ENCODE measurements at regions not wholly inside any gene's neighbourhood (a gene's known extent, or its start where the extent isn't known, plus 50 kb on each side); places are given as distances from the start of the nearest gene placed in this dataset.

DNA sequence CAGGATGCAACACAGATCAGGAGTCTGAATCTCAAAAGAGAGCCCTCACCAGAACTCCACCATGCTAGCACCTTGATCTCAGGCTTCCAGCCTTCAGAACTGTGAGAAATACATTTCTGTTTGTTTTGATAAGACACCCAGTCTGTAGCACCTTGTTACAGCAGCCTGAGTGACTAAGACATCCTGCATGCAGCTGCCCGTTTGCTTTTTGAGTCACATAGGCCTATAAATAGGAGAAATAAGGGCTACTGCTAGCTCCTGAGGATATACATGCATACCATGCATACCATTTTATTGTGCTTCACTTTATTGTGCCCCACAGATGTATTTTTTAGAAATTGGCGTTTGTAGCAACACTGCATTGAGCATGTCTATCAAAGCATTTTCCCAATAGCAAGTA, 337.8 kb downstream of the CDH2 start:
- peak; percentile 89 for DNase-seq (ENCODE audit: low read depth, low spot score)
- H3K27ac ChIP-seq = peak overlapping the region; percentile 62

DNA sequence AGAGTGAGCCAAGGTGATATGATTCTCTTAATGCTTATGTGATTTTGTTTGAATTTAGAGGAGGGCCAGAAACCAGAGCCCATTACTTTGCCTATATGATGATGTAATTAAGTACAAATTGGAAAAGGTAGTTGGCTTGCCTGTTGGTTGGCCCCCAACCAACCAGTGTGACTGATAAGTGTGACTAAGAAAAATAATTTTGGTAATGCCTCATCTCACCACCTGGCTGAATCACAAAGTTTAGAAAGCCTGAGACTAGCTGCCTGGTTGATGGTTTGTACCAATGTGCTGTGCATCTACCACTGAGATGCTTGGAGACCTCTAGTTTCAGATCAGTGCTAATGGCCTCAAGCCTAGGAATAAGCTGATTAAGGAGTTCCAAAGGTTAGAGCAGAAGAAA, 338.7 kb downstream of the CDH2 start:
- no peak for DNase-seq (ENCODE audit: low read depth, low spot score)
- peak overlapping the region; percentile 62 for H3K27ac ChIP-seq

DNA sequence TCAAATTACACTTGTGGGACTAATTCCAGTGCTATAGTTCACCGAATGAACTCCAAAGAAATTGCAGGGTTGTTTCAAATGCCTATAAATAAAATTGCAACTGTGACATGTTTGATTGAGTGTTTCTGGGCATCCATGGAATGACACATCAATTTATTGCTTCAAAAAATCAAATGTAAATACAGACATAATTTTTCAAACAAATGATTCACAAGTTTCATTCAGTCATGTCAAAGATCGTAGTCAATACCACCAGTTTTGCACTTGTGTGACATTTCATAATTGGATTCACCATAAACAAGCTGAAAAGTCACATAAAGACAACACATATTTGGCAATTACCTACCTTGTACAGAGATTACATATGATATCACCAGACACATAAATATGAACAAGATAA, 350.8 kb downstream of the CDH2 start:
- no peak overlapping the region for H3K27ac ChIP-seq
- DNase-seq (ENCODE audit: low read depth, low spot score) = no peak

DNA sequence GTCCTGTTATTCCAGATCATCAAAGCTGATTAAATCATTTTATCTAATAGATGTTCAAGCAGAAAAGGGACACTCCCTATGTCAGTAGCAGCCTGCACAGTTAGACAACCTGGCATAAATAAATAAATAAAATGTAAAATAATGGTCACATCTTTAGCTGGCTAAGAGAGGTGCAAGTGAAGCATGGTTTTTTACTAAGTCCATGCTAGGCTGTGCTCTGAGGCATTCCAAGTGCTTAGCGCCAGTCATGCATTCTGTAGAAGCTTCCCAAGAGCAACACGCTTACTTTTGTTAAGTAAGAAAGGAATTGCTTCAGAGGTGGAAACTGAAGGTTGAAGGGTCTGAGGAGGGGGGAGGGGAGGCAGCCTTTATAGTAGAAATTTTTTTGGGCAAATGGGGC, 351.2 kb downstream of the CDH2 start:
- no peak for DNase-seq (ENCODE audit: low read depth, low spot score)
- no peak overlapping the region for H3K27ac ChIP-seq

DNA sequence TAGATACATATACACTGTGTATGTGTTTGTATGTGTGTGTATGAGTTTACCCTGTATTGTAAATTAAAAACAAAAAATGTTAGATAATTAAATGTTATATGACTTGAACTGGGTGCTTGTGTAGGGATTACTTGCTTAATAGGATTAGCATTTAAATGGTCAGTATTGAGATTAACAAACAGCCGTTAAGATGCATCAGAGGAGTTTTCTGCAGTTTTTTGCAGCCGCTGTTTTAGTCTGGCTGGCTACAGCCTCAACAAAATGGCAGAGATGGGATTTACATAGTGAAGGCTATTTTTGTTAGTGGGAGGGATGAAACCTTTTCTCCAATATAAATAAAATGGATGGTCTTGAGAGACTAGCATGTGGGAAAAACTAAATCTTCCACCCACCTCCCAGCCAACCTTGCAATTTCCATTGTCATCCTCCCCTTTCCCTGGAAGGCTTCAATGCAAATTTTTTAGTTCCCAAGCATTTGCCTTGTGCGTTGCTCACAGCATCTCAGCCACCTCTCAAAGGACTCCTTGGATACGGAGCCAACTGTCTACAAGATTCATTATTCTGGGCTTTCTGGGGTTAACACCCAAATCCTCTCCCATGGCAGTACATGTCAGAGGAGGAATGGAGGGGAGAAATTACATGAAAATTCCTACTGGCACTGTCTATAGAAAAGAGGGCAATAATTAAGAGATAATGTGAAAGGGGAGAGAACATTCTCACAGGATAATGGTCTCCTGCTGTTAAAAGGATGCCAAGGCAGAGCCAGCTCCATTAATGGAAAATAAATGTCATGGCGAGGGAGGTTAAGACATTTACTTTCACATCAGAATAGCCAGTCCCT, 351.9 kb downstream of the CDH2 start:
- DNase-seq (ENCODE audit: low read depth, low spot score) = no peak
- H3K27ac ChIP-seq = no peak overlapping the region

DNA sequence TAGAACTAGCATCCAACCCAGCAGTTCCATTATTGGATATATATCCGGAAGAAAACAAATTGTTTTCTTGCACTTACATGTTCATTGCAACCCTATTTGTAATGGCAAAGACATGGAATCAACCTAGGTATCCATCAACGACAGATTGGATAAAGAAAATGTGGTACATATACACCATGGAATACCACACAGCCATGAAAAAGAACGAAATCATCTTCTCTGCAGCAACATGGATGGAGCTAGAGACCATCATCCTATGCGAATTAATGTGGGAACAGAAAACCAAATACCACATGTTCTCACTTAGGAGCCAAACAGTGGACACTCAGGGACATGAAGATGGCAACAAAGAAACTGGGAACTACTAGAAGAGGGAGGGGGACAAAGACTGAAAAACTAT, 352.7 kb downstream of the CDH2 start:
- DNase-seq (ENCODE audit: low read depth, low spot score) = no peak
- no peak overlapping the region for H3K27ac ChIP-seq

DNA sequence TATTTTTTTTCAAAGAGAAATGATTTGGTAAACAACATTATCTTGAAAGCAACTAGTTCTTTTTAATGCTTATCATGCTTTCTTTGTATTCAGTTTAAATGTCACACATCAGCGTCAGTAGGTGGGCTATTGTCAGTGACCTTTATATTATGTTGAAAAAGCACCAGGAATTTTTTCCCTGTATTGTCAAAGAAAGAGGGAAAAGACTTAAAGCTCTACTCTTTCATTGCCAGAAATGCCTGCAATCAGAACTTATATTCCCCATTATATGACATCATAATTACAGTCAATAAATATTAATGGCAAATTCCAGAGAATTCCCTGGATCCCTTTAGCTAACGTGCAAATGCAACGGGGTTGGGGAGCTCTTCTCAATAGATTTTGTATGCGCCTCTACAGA, 353.9 kb downstream of the CDH2 start:
- no peak overlapping the region for H3K27ac ChIP-seq
- DNase-seq (ENCODE audit: low read depth, low spot score) = no peak

DNA sequence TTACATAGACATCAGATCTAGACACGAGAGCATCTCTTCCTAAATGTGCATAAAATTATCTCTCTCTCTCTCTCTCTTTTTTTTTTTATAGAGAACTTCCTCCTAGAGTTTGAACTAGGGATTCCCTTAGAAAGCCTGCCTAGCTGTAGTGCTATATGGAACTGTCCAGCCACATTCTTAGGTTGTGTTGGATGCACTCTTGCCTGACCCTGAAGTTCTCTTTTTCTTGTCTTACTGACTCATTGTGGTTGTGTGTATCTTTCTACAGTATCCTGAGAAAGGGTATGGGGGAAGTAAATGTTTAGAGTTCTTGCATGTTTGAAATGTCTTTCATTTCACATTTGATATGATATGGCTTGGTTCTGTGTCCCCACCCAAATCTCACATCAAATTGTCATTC, 368.2 kb downstream of the CDH2 start:
- no peak for DNase-seq (ENCODE audit: low read depth, low spot score)
- no peak overlapping the region for H3K27ac ChIP-seq

DNA sequence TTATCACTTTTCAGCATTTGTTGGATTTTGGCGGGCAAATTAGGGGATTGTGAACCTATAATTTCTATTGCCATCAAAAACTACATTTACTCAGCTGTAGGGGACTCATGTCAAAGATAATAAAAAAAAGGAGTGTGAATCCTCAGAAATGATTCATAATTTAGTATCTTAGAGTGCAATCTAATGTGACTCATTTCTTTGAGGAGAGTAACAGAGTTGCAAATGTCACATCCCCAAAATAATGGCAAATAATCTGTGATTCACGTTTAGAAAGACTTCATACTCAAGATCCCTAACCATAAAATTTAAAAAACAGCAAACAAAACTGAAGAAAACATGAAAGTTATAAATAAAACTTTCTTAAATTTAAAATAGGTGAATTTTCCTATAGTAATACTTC, 373.0 kb downstream of the CDH2 start:
- no peak for DNase-seq (ENCODE audit: low read depth, low spot score)
- no peak overlapping the region for H3K27ac ChIP-seq

DNA sequence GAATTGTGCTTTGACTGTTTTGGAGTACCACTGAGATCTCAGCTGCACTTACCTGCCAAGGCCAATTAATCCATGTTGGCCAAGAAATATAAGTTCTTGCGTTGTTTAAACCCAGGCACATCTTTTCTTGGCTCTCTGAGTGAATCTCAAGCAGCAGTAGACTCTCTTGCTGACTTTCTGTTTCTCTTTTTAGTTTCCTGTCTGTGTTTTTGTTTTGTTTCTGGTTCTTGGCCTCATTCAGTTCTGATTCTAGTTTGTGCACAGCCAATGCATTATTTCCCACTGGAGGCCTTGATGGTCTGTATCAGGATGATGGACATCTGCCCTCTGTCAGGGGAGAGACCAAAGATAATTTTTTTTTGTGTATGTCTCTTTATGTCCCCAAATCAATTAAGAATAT, 379.4 kb downstream of the CDH2 start:
- no peak for DNase-seq (ENCODE audit: low read depth, low spot score)
- H3K27ac ChIP-seq = no peak overlapping the region

DNA sequence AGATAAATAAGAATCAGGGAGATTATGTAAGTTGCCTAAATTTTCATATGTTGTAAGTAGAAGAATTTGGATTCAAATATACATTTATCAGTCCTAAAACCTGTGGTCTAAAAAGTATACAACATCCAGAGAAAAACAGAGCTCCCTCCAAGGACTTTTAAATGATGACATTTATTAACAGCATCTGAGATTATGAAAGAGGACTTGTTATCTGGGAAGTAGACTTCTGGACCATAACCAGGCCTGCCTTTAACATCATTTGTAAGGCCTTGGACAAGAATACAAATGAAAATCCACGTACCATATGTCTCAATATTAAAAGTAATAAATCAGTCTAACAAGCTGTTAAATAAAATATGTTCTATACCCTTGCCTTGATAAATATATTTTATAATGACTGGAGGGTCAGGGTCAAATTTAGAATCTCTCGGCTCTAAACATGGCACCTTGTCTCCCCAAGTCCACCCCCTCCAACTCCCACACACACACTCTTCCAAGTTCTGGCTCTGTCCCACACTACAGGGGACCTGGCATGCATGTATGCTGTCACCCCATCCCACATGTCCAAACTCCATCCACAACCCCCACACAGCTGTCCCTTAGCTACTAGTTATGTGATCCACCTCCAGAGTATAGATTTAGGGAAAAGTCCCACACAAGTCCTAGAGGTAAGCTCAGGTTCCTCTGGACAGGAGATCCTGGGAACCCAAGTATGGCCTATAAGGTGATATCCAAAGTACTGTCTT, 382.6 kb downstream of the CDH2 start:
- H3K27ac ChIP-seq = no peak overlapping the region
- DNase-seq (ENCODE audit: low read depth, low spot score) = no peak

DNA sequence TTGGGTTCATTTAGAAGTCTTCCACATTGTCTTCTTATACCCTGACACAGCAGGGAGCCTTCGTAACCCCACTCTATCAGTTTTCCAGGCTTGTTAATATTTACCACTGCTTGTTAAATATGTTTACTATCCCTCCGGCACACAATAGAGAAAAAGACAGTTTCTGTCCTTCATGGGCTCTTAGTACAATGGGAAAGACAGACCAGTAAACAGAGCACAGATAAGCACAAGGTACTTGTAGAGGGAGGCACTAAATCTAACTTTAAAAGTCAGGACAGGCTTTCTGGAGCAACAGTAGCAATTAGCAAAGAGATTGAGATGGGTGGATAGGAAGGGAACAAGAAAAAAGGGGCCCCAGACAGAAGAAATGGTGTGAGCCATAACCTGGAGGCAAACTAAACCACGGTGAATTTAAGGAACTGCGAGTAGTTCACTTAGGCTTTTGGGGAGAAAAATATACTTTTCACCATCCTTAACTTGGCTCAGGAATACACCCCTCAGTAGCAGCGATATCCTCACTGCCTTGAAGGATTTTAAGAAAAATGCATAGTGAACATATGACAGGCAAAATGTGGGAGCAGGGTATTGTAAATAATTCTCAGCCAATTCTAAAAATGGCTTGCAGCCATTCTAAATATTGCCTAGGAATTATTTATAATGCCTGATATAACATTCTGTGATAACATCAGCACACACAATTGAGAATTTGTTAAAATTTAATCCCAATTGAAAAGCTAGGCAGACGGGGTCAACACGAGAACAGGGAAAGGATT, 383.7 kb downstream of the CDH2 start:
- no peak overlapping the region for H3K27ac ChIP-seq
- no peak for DNase-seq (ENCODE audit: low read depth, low spot score)

DNA sequence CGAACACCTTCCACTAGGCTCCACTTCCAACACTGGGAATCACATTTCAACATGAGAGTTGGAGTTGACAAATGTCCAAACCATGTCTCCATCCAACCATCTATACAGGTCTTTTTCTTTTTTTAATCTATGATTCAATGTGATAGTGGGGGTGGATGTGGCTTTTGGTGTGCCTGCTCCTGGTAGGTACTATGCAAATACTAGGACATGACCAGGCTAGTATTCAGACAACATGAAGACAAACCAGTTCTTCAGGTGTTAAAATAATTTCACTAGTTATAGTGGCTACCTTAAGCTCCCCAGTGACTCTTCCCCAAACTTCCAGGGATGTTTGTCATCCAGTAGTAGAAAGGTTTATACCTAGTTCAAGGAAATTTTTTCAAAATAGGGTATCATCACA, 387.5 kb downstream of the CDH2 start:
- no peak overlapping the region for H3K27ac ChIP-seq
- peak; percentile 91 for DNase-seq (ENCODE audit: low read depth, low spot score)

DNA sequence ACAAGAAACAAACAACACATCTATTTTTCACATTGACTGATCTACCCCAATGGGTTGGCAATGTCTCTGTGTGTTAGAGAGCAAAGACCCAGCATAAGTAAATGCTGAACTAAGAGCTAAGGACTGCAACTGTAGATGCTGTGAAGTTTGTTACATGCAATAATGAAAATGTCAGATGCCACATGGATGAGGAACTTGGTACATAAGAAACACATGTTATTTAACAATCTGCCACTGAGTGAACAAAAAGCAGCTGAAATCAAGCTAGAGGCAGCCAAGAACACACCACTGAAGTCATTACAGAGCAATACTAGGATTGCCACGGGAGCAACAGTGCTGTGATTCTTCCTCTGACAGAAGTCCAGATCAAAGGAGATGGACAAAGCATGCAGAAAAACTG, 389.4 kb downstream of the CDH2 start:
- H3K27ac ChIP-seq = no peak overlapping the region
- no peak for DNase-seq (ENCODE audit: low read depth, low spot score)

DNA sequence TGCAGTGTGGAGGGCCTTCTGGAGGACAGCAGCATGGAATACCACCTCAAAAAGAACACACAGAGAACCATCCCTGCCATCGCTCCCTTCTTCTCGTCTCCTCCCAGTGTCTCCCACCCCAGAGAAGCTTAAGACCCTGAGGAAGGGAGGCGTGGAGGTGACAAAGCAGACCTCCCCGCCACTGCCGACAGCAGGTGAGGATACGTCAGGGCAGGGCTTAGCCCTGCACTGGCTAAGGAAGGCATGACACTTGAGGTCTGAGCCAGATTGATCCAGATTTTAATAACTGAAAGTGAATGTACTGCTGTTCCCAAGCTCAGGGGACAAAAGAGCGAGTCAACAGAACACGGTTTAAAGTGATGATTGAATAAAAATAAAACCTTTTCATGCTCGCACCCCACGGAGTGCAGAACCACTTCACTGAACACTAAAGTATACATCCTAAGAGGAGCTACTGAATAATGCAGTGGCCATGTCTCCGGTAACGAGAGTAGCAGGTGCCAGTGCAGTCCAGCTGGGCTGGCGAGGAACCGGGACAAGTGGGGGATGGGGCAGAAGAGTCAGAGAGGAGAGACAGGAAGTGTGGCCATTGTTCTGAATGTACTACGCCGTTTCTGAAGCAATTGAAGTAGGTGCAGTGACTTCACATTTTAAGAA, 391.0 kb downstream of the CDH2 start:
- H3K27ac ChIP-seq = no peak overlapping the region
- no peak for DNase-seq (ENCODE audit: low read depth, low spot score)

DNA sequence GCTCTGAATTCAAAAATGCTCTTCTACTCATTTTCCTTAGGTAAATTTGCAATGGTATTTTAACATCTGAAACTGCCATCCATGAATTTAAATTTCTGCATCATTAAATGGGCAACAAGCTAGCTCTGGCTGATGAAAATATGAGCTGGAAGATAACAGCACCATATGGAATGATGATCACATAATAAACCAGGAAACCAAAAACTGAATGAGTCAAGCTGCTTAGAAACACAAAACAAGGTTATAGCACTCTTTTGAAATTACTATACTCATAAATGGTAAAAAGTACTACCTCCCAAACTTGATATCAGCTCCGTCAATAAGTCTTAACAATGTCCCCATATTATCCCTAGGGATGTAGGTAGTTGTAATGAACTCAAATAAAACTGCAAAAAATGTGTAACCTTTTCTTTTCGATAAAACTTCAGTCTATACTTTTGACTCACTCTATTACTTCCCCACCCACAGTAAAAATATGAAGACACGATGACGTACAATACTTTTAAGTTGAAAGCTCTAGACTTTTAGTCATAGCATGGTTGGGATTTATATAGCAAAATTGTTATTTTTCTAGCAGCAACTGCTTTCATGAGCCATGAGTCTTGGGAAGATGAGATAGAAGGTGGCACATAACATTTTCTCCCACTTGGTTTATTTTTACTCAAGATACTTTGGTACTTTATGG, 396.7 kb downstream of the CDH2 start:
- DNase-seq (ENCODE audit: low read depth, low spot score) = no peak
- no peak overlapping the region for H3K27ac ChIP-seq

DNA sequence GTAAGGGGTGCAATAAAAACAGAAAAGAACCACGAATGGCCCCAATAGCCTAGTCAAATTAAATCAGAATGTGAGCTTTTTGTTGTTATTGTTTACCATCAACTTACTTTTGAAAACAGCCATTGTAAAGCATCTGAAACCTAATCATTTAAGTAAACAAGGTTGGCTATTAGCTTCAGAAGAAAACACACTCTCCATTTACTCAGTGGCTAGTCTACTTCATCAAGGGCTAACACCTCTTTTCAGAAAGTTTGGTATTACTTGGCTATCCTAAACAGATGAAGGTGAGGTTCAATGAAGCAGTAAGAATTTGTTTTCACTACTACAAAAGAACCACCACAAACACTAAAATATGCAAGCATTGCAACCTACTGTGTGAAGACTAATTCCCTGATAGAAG, 398.0 kb downstream of the CDH2 start:
- DNase-seq (ENCODE audit: low read depth, low spot score) = no peak
- H3K27ac ChIP-seq = no peak overlapping the region

DNA sequence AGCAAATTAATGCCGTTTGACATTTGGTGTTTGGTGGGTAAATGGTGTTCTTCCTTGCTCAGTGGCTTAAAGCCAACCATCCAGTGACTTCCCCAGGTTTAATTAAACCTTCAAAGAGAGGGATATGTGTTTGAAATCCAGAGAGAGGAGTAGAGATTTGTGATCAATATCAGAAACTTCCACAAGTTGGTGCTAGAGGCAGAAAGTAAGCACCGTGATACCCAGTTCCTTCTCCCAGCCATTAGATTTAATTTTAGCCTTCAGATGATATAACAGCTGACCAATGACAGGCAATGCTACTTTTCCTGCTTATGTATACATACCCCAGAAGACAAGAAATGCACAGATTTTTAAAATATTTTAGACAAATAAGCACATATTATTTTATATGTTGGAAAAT, 398.5 kb downstream of the CDH2 start:
- no peak overlapping the region for H3K27ac ChIP-seq
- DNase-seq (ENCODE audit: low read depth, low spot score) = no peak

DNA sequence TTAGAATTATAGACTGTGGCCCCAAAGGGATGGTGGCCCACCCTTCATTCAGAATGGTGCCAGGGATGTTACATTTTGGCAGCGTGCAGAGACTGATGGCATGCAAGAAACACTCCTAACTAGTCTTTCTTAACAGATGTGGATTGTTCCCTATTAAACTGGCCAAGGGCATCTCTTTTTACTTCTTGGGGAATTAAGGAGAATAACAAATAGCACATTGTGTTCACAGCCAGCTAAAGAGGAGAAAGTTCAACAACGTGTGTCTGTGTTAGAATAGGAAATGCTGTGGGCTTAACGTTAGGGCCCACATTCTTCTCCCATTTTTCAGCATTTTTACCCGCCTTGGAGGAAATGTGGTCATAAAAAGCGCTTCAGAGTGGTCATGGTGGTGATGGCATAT, 404.8 kb downstream of the CDH2 start:
- no peak for DNase-seq (ENCODE audit: low read depth, low spot score)
- H3K27ac ChIP-seq = no peak overlapping the region

DNA sequence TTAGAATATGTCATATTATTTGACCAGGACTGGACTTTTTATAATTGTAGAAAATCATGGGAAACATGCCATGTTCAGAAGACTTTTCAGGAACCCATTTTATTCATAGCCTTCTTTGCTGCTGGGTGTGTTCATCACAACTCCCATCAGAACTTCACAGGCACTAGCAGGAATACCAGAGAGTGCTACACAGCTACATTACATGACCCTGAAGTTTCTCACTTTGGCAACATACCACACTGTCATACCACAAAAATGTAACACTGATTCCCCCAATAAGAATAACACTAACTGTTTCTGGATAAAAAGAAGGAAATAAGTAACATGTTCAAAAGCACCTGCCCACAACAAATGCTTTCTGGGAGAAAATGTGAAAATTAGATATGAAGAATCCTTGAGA, 405.4 kb downstream of the CDH2 start:
- DNase-seq (ENCODE audit: low read depth, low spot score) = no peak
- no peak overlapping the region for H3K27ac ChIP-seq
